Stimulated activated CD4-positive, alpha-beta T cell treated with anti-CD3 and anti-CD28 coated beads, TNF-alpha, amount 100 ng/mL, for 4 hours (primary cell): ENCODE measurements at regions not wholly inside any gene's neighbourhood (a gene's known extent, or its start where the extent isn't known, plus 50 kb on each side); places are given as distances from the start of the nearest gene placed in this dataset.

Source experiments
- DNase-seq, 3 experiments: peaks; one replicate each; pipeline ENCODE4 v3.0.0-alpha.2; 2020; ENCODE audit warnings: low read depth in 3 of 3

DNA sequence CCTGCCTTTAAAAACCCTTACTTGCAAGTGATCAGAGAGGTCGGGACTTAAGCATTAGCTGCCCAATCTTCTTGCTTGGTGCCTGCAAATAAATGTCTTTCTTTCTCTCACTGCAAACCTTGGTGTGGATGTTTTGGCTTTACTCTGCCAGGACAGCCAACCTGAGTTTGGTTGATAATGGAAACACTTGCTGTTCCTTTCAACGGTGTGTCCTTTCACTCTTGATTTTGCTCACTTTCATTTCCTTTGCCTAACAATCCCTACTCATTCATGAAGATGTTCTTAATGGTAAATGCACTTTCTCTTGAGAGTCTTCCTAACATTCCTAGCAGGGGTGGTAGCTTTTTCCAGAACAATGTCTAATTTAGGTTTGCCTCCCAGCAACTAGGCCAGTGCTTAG, 366.2 kb downstream of the HRH4 start:
- DNase-seq: no peak

DNA sequence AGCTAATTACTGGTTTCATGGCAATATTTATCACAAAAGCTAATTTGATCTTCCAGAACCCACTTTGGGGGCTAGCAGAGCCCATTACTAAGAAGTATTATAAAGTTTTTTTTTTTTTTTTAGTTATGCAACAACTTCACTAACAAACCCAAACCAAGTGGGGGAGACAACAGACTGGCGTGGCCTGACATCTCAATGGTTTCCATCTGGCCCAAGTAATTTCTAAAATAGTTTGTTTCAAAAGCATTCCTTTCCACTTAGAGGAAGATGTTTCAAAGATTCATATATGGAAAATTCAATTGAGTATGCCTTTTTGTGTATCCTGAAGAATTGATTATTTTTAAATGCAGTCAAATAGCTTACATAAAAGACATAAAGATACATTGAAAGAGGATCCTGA, 367.1 kb downstream of the HRH4 start:
- DNase-seq: no peak

DNA sequence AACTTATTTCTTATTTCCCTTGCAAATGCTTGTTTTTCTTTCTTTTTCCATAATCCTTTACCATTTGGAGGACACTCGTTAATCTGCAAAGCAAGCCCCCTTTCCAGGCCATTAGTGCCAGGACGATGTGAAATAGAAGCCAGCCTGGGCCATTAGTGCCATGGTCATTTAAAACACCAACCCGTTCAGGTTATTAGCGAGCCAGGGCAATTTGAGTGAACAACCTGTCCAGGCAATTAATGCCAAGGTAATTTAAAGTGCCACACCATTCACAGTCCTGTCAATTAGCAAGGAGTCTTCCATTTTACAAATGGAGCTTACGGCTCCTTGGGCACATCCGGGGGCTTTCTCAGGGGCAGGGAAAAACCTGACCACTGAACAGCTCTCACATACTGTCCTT, 370.6 kb downstream of the HRH4 start:
- DNase-seq: no peak

DNA sequence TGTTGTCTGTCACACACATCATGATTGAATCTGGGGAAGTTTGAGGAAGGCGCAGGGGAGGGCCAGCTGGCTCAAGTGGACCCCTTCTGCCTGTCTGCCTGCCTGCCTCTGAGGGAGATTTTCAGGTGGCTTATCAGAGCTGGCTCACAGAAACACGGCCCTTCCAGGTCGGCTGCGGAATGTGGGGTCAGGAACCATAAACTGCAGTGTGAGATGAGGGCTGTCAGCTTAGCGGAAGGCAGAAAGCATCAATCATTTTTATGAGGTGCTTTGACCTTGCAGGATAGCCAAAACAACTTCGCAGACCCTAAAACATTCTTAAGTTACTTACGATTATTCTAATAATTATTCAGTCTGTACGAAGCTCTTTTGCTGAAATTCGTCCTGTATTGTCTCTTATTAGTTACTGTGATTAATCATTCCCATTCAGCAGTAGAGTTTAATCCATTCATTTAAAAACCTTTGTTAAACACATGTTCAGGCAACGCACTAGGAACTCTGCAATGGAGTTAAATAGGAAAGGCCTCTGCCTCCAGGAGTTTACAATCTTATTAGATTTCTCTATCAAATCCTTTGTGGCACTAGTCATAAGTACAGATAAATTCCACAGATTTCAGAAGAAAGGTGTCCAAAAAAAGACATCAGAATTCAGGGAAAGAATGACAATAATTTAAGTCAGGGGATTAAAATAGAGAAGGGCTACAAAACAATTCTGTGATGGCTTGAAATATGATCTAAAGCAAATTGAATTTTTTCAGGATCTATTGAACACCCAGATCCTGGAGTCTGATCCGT, 371.6 kb downstream of the HRH4 start:
- DNase-seq: no peak

DNA sequence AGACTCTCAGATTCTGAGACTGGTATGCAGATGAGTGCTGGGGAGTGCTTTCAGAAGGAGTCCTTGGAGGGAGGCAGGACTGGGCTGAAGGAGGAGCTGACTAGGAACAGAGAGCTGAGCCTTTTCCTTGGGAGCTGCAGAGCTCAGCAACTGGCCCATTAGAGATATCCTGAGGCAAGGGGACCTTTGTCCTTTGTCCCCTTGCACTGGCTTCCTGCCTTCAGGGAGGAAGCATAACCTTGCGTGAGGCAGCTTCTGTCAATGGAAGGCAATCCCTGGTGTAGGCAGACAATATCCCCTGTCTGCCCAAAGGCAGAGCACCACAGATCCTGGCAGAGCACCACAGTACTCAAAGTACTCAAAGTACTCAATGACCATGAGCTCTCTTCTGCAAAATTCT, 375.3 kb downstream of the HRH4 start:
- no peak for DNase-seq

DNA sequence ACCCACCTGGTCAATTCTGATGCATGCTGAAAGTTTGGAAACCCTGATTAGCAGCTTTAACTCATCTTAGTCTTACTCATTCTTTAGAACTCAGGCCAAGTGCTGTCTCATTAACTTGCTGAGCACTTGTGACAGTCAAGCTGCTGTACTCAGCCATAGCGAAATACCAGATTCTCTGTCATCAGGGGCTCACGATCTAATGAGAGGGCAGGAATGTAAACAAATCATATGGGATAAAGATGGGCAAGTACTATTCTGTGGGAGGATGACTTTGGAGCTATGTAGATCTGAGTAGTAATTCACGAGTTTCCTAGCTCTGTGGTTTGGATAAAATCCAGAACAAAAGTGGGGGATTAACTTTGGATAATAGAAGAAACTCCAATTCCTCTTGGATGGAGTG, 376.6 kb downstream of the HRH4 start:
- no peak for DNase-seq

DNA sequence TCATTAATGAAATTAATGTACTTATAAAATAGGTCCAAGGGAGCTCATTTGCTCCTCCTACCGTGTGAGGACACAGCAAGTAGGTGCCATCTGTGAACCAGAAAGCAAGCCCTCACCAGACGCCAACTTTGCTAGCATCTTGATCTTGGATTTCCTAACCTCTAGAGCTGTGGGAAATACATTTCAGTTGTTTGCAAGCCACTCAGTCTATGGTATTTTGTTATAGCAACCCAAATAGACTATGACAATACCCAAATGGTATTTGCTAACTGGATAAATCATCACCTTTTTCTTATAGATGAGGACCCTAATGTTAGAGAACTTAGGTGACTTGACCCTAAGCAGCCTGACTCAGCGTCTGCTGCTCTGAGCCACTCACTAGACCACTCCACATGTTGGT, 379.6 kb downstream of the HRH4 start:
- no peak for DNase-seq

DNA sequence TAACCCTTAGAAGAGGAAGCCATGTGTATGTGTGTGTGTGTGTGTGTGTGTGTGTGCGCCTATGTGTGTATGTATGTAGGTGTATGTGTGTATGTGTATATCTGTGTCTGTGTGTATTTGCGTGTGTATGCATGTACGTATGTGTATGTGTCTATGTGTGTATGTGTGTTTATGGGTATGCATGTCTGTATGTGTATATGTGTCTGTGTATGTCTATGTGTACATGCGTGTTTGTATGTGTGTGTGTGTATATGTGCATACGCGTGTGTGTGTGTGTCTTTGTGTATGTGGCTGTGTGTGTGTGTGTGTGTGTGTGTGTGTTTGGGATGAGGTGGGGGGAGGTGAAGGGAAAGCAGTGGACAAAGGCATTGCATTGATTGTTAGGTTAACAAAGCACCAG, 380.2 kb downstream of the HRH4 start:
- no peak for DNase-seq

DNA sequence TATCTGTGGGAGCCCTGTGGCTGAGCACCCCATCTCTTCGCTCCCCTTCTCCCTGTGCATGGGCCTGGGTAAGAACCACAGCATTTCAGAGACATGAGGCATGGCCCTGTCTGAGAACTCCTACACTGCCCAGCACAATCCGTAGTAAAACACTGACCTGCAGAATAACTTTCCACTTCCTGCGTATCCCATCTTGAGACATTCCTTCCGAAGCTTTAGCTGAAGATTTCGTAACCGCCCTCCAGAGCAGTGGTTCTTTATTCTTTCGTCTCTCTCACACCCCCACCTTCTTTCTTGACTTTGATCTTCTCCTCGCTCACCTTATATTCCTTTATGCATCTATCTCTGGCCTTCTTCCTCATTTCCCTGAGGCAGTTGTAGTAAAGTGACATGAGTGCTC, 381.1 kb downstream of the HRH4 start:
- DNase-seq: no peak

DNA sequence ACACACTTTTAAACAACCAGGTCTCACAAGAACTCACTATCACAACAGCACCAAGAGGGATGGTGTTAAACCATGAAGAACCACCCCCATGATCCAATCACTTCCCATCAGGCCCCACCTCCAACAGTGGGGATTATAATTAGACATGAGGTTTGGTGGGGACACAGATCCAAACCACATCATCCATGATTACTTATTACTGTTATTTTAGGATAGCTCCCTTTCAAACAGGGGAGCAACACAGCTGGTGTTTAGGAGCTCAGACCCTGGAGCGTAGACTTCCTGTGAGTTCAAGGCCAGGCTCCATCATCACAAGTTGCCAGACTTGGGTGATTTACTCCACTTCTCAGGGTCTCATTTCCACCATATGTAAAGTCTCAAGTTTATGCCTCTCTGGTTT, 382.7 kb downstream of the HRH4 start:
- no peak for DNase-seq

DNA sequence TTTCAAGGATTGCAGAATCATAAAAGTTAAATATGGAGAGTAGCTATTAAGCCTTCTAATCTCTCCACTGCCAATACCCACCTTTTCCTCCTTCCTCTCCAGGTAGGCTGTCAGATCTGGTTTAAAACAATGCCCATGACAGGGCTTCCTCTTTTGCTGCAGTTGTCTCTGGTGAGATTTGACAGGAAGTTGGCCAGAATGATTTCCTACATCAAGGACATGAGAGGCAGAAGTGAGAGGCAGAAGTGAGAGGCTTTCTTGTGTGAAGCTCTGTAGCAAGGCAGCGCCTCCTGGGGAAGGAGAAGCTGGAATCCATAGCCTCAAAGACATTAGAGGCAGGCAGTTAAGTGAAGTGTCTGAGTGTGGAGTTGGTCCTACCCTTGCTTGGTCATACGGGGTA, 385.7 kb downstream of the HRH4 start:
- no peak for DNase-seq

DNA sequence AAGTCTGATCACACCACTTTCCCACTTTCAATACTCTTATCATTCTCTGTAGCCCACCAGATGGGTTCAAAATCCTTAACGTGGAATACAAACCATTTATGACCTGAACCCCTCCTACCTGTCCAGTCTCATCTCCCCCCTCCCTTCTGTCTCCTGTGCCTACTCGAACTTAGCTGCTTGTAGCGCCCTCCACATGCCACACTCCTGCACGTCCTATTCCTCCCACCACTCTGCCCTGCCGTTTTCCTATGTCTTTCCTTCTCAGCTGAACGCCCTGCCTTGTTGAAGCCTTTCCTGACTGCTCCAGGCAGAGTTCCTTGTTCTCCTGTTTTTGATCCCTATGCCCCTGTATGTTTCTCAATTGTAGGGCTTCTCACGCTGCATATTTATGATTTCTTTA, 390.1 kb downstream of the HRH4 start:
- DNase-seq: no peak

DNA sequence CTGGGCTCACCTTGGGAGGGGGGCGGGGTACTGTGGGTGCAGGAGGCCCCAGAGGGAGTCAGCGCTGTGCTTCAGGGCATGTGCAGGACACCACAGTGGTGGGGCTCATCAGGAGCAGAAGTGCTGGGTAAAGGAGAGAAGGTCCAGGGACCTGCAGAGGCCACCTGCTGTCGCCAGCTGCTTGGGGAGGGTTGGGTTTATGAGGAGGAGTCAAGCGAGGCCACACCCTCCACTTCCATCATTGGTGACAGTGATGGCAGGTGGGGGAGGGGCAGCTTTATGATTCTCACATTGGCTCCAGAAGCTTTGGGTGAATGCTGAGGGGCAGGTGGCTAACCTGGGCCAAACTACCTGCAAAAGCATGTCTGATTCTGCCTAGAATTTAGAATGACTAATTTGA, 392.6 kb downstream of the HRH4 start:
- no peak for DNase-seq

DNA sequence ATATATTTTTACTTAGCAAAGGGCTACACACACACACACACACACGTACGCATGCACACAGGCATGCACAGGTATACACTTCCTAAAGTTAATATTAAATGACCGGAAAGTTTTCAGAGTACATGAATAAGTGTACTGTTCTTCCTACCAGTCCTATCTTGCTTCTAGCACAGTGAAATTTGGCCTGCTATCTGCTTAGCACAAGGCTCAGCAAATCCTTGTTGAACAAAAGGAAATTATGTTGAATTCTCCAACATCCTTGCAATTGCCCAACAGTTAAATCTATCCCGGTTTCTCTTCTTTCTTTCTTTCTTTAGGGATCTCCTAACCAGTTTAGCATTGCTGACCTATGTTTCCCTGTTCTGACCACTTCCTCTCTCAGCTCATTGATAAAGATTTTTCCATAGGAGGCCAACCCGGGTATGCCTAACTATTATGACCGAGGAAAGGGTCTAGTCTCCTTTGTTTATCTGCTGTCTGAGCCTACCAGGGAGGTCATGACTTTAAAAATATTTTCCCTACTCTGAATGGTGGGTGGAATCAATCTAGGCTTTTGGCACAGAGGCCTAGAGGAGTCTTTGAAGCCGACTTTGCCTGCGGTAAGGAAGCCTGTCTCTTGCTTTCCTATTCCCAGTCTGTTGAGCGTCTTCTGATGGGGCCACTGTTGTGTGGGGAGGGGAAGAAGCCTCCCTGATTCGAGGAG, 400.7 kb downstream of the HRH4 start:
- DNase-seq: no peak

DNA sequence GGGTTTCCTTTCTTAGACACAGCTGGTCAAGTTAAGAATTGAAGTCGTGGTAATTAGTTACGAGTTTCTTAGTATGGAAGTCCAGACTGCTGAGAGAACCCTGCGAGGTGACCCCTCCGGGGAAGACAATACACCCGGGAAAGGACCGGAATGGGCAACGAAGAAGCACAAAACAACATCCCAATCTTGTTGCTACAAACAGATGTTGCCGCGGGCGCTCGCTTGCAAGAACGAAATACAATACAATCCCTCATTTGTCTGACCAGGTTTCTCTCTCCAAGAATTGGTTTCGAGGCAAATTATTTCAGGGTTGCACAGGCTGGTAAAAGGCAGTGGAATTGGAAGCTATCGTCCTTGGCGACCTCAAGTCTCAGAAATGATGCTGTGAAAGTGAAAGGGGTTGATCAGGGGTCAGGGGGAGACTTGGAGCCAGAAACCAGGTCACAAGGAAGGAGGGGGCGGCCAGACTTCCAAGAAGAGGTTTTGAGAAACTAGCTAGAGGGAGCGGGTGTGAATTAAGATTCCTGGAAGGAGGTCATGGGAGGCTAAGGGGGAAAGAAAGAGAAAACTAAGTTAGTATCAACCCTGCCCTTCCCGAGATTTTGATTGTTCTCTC, 401.9 kb downstream of the HRH4 start:
- no peak for DNase-seq

DNA sequence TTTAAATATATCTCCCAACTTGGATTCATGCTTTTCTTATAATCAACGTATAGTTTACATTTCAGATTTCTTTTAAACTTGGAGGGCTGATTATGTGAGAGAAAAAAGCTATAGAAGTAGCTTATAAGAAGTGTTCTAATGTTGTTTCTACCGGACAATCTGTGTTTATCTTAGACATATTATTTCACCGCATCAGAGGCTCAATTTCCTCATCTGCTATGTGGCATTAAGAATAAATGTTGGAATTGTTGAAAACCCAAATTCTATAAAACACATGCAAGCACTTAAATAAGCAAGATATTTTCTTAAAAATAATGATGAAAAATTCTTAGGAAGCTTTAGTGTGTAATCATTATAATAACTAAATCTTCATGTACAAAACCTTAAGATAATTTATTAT, 407.9 kb downstream of the HRH4 start:
- no peak for DNase-seq

DNA sequence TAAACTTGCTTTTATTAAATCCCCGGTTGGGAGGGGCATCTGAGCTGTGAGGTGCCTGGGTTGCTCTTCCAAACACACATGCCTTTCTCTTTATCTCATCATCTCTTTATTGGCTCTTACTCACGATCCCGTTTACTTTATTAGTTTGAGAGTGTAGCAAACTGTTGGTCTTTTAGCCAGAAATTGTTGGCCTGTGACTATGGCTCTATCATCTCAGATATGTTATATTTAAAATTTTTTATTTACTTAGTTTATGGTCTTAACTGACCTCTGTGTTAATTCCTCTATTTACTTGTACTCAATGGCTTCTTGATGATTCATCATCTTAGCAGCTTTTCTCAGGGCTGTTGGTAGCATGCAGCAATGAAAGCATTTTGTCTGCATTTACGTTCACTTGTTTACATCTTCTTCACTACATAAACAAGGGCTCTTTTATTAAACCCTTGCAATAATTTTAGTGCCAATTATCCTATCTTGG, 408.4 kb downstream of the HRH4 start:
- no peak for DNase-seq

DNA sequence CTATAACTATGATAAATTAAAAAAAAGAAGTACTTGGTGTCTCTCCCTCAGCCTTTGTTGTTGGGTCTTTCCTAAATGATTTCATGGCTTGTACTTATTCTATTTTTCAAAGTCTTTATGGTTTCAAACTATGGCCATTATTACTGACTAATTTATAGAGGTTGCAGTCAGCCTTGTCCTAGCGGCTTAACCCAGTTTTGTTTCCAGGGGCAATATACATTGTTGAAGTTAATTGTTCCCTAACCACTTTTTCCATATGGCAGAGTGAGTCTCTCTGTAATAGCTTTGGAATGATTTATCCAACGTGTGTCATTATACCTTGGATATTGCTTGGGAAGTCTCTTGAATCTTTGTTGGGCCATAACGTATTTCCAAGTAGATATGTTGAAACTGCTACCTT, 408.8 kb downstream of the HRH4 start:
- no peak for DNase-seq

DNA sequence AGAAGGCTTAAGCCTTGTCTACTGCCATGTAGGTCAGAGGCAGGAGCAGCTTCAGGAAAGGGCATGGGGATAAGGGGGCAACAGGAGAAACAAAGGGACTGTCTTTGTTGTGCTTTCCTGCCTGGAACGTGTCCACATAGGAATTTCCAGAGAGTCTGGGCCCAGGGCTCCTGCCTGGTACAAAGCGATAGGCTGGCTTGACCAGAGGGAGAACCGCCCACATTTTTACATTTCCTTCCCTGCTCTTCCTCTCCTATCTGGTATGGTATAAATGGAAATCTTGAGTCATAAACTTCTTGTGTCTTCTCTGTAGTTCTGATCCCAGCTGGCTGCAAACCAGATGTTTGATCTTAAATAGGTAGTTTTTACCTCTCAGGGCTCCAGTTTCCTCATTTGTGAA, 414.8 kb downstream of the HRH4 start:
- DNase-seq: no peak

DNA sequence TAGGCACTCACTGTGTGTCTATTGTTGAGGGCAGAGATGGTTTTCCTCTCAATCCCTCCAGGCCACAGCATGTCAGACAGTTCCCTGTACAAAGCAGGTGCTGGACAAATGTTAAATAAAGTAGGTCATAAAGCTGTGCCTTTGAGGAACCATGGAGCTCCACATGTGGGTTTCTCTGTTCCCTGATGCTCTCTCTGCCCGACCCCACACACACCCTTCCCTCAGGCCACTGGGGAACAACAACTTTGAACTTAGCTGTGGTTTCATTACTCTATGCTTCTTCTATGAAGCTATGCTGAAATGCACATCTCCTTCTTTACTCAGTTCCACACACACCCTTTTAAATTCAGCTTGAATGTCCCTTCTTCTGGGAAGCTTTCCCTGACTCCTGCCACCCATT, 415.3 kb downstream of the HRH4 start:
- no peak for DNase-seq

DNA sequence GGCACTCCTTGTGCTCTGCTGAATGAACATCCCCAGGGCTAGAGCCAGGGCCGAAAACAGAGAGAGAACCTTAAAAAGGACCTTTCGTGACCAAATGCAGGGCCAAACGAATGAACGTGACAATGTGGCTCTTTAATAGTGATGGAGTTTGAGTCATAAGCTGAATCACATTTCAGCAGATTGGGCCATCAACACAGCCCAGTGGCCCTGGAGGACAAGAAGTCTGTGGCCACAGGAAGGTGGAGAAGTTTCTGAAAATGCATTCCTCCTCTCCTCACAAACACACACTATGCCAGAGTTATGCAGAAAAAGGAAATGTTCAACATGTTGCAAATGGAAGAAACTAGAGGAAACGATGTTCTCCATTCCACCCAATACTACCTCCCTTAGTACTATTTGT, 415.8 kb downstream of the HRH4 start:
- DNase-seq: no peak

DNA sequence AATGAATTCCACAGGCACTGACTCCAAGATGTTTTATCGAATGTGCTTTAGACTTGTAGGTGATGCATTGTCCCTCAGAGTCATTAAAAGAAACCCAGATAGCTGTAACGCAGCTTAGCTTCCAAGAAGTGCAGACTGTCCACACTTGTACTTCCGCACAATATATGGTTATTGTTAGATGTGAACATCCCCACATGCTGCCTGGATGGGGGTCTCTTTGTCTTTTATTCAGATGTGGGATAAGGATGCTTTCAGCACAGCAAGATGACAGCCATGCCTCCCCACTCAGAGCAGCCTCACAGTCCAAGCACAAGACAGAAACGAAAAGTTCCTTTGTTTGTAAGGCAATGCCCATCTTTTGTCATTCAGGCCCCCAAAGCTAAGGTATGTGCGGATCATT, 416.6 kb downstream of the HRH4 start:
- no peak for DNase-seq

DNA sequence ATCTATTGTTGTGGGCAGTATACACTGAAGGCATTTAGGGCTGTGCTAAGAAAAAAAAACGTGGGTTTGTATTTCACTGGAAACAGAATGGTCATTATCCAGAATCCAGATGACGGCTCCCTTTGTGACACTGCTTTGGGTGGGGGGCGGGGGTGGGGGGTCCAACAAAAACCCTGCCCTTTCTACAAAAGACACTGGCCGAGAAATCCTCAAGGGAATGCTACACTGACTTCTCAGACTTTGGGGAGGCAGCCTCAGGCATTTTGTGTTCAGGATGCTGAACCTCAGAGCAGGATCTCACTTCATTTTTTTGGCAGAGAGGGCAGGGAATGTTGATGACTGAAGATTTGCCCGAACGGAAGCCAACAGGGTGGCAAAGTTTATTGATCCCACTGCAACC, 417.1 kb downstream of the HRH4 start:
- DNase-seq: no peak
